Nephron (organoid): ENCODE measurements at regions not wholly inside any gene's neighbourhood (a gene's known extent, or its start where the extent isn't known, plus 50 kb on each side); places are given as distances from the start of the nearest gene placed in this dataset.

ENCODE experiments used
- H3K27ac Mint-ChIP-seq, 3 experiments: 2 replicates each; pipeline ENCODE4 v1.8.0; 2020; ENCODE audit warnings: mixed read lengths in 3 of 3, mild to moderate bottlenecking in 2 of 3, moderate library complexity in 1 of 3
- H3K27me3 Mint-ChIP-seq: 2 replicates; pipeline ENCODE4 v1.8.0; 2021; ENCODE audit warnings: low read depth, mild to moderate bottlenecking, moderate library complexity, mixed read lengths
- H3K36me3 Mint-ChIP-seq: 2 replicates; pipeline ENCODE4 v1.8.0; 2020; ENCODE audit warnings: low read depth, mixed read lengths
- H3K4me1 Mint-ChIP-seq: 2 replicates; pipeline ENCODE4 v1.8.0; 2020; ENCODE audit warnings: mixed read lengths
- H3K4me3 Mint-ChIP-seq, 3 experiments: 2 replicates each; pipeline ENCODE4 v1.8.0; 2020; ENCODE audit warnings: mild to moderate bottlenecking in 3 of 3, mixed read lengths in 3 of 3, moderate library complexity in 2 of 3
- H3K9me3 Mint-ChIP-seq: 2 replicates; pipeline ENCODE4 v1.8.0; 2020; ENCODE audit warnings: mixed read lengths
- CTCF ChIP-seq, 3 experiments: fragments of 200-600 bp; sonication (generic); IDR thresholded peaks; one replicate each; pipeline ENCODE4 v1.5.0; 2021; ENCODE audit warnings: antibody characterized with exemption in 3 of 3; ENCODE audit not compliant: unreplicated experiment in 3 of 3

DNA sequence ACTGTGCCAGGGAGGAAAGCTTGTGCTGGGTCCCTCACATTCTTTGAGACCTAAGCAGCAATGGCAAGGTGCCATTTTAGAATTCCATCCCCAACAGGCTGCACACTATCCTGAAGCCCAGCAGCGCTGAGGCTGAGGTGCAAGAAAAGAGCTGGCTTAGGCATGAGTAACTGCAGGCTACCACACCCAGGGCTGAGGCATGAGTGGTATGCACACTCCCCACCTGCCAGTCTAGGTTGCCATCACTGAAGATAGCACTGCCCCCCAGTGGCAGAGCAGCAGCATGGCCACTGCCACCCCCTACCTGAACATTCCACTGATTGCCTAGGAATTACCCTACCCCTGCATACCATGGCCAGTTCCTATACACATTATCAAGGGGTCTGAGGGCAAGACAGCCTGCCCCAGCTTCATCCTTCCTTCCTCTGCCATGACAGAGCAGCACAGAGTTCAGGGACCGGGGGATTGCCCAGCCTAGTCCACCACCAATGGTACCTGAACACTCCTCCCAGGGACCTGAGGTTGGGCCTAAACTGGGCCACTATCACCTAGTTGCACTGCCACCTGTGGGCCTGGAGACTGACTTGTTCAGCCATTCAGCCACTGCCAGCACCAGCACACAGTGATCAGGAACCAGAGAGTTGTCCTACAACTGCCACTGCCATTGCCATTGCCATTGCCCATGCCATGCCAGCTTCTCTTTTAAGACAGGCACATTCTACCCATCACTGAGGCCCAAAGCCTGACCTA is 129.8 kb downstream of the SATB1 start:
- H3K4me3 Mint-ChIP-seq = no peak overlapping the region
- peak in 2 of 3 experiments; percentile 19 to 44 for TF ChIP-seq CTCF (IDR thresholded peaks at IDR 0.05; ENCODE audit: unreplicated experiment in 3 of 3)
- H3K27ac Mint-ChIP-seq = no peak overlapping the region
- H3K9me3 Mint-ChIP-seq = peaks cover 25% of the 10 kb centered on the region
- H3K4me1 Mint-ChIP-seq = peaks cover 4% of the 10 kb centered on the region
- no peaks in the 10 kb centered on the region for H3K27me3 Mint-ChIP-seq
- H3K36me3 Mint-ChIP-seq = peaks cover 5% of the 10 kb centered on the region

GRCh38 chr3:18290157-18290556 is 135.0 kb downstream of the SATB1 start:
- Mint-ChIP-seq H3K4me3 (no peak overlapping the region), H3K9me3 (peaks cover 2% of the 10 kb centered on the region), H3K4me1 (peaks cover 4% of the 10 kb centered on the region), H3K27ac (no peak overlapping the region), H3K27me3 (no peaks in the 10 kb centered on the region), H3K36me3 (no peaks in the 10 kb centered on the region)
- TF ChIP-seq CTCF (IDR thresholded peaks at IDR 0.05; ENCODE audit: unreplicated experiment in 3 of 3) = no peak

DNA sequence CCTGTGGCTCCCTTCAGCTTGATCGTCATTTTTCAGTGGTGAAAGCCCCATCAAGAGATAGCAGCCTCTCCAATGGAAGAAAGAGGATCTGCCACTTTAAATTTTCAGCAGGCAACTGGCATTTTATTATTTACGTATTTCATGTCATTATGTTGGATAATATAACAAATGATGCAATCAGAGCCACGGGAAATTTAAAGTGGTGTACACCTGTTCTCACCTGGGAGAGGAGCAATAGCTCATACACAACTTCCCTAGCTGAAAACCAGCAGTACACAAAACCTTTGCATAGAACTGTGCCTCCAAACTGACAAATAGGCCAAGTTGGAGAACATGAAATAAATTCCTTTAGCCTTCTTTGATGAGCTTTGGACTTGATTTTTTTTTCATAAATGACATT is 136.9 kb downstream of the SATB1 start:
- no peak for TF ChIP-seq CTCF (IDR thresholded peaks at IDR 0.05; ENCODE audit: unreplicated experiment in 3 of 3)
- peaks cover 9% of the 10 kb centered on the region for H3K4me1 Mint-ChIP-seq
- peaks cover under 1% of the 10 kb centered on the region for H3K27me3 Mint-ChIP-seq
- H3K36me3 Mint-ChIP-seq = no peaks in the 10 kb centered on the region
- H3K4me3 Mint-ChIP-seq = no peak overlapping the region
- no peak overlapping the region for H3K27ac Mint-ChIP-seq
- H3K9me3 Mint-ChIP-seq = peaks cover 2% of the 10 kb centered on the region

GRCh38 chr3:18284716-18285115 is 140.4 kb downstream of the SATB1 start:
- Mint-ChIP-seq H3K36me3 (no peaks in the 10 kb centered on the region), H3K27me3 (peaks cover 3% of the 10 kb centered on the region), H3K27ac (peak overlapping the region in 1 of 3 experiments; percentile 48), H3K4me1 (peaks cover 15% of the 10 kb centered on the region), H3K4me3 (no peak overlapping the region), H3K9me3 (no peaks in the 10 kb centered on the region)
- no peak for TF ChIP-seq CTCF (IDR thresholded peaks at IDR 0.05; ENCODE audit: unreplicated experiment in 3 of 3)

DNA sequence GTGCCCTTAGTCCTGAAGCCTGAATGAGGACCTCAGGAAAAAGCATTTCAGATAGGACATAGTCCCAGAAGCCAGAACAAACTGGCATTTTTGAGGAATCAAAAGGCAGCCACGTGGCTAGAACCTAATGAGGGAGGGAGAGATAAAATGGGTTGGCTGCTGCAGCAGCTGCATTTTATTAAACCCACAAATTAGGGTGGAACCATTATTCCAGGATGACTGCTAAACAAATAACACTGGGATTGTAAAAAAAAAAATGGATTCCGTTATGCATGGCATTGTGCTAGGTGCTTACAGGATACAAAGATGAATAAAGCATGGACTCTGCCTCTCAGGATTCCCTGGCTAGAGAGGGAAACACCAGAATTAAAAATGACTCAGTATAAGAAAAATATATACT is 141.5 kb downstream of the SATB1 start:
- H3K4me1 Mint-ChIP-seq = peaks cover 15% of the 10 kb centered on the region
- no peaks in the 10 kb centered on the region for H3K36me3 Mint-ChIP-seq
- no peak overlapping the region for H3K27ac Mint-ChIP-seq
- no peak overlapping the region for H3K4me3 Mint-ChIP-seq
- peaks cover 3% of the 10 kb centered on the region for H3K27me3 Mint-ChIP-seq
- no peak for TF ChIP-seq CTCF (IDR thresholded peaks at IDR 0.05; ENCODE audit: unreplicated experiment in 3 of 3)
- no peaks in the 10 kb centered on the region for H3K9me3 Mint-ChIP-seq

DNA sequence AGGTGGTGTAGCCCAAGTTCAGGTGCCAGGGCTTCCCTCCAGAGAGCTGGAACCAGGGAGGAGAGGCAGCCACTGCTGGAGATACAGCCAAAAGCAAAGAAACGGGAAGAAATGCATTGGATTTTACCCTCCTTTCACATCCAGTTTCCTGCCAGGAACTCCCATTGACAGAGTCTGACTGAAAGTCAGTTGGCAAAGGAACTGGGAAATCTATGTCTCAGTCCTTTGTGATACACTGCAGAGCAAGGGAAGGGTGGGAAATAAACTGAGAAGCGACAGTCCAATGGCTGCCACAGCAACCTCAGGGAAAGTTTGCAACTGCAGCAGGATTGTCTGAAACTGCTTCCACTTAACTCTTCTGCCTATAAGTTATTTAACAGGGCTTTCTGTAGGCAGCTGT is 142.6 kb downstream of the SATB1 start:
- no peak overlapping the region for H3K27ac Mint-ChIP-seq
- peaks cover 15% of the 10 kb centered on the region for H3K4me1 Mint-ChIP-seq
- no peaks in the 10 kb centered on the region for H3K36me3 Mint-ChIP-seq
- H3K27me3 Mint-ChIP-seq = peaks cover 3% of the 10 kb centered on the region
- no peaks in the 10 kb centered on the region for H3K9me3 Mint-ChIP-seq
- H3K4me3 Mint-ChIP-seq = no peak overlapping the region
- TF ChIP-seq CTCF (IDR thresholded peaks at IDR 0.05; ENCODE audit: unreplicated experiment in 3 of 3) = no peak
